GM18505 (cell line): ENCODE measurements at regions not wholly inside any gene's neighbourhood (a gene's known extent, or its start where the extent isn't known, plus 50 kb on each side); places are given as distances from the start of the nearest gene placed in this dataset.

Experiments used
- ATAC-seq: cut with Tn5 transposase; IDR thresholded peaks from one replicate; pipeline ENCODE4 v1.9.1; 2021; ENCODE audit not compliant: unreplicated experiment
- POLR2A ChIP-seq: IDR thresholded peaks from 4 replicates; pipeline ENCODE4 v1.6.1; 2011; ENCODE audit warnings: borderline replicate concordance; ENCODE audit not compliant: insufficient read depth, insufficient read length; ENCODE audit errors: extremely low read depth

DNA sequence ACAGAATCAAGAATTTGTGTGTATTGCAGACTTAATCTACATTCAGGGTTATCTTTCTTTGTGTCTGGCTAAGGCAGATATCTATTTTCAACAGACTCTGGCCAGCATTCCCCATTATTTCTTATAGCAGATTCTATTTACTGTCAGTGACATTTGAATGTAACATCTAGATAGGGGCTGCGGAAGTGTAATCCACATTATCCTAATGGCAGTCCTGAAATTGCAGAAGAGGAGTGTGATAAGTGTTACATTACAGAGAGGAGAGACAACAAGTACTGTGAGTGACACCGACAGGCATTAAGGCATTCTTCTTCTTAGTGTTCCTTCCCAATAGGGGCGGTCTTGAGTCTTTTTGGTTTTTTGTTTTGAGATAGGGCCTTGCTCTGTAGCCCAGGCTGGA lies 598.2 kb upstream of the NXPH2 start:
- TF ChIP-seq POLR2A = no peak

DNA sequence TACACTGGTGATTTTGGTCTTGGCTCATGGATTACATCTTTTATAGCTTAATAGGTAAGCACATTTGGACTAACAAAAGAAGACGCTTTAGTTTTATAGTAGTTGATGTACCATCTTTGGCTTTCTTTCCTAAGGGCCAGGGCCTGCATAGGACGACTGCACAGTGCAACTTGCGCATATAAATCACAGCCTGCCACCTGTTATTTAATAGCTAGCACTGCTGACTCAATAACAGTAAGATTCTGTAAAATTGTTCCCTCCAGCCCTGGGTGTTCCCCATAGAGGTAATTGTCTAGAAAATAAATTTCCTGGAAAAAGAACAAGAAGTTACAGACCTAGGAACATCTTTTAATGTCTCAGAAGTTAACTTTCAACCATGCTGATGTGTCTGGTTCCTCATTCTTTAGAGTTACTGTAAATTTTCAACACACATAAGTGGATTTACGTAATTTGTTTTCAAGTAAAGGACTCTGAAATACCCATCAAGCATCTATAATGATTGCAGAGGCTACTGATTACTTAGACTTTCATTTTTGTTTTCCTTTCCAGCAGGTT lies 594.2 kb upstream of the NXPH2 start:
- no peak for TF ChIP-seq POLR2A
- ATAC-seq = no peak

More for the DNA sequence above, 598.2 kb upstream of the NXPH2 start:
- no peak for ATAC-seq

GRCh38 chr2:139369423-139370409 lies 589.5 kb upstream of the NXPH2 start:
- ATAC-seq = no peak
- no peak for TF ChIP-seq POLR2A

DNA sequence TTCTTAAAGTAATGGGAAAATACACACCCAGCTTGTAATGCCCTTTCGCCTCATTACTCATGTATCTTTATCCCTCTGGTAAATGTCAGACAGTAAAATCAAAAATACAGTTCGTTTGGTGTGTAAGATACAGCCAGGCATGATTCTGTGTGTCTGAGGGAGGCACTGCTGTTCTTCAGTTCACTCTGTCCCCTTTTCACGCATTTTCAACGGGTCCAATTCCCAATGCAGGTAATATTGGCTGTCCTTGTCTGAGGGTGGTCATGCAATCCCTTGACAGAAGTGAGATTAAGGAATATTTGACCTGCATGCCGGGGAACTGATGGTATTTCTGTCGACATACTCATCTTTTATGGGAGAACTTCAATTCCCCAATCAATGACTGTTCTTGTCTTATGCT lies 587.2 kb upstream of the NXPH2 start:
- TF ChIP-seq POLR2A = no peak
- no peak for ATAC-seq

- TF ChIP-seq POLR2A = no peak
- ATAC-seq = no peak
Observed at GRCh38 chr2:139366681-139367080, 586.5 kb upstream of the NXPH2 start.

GRCh38 chr2:139365189-139365588 lies 585.0 kb upstream of the NXPH2 start:
- ATAC-seq = no peak
- TF ChIP-seq POLR2A = no peak

- ATAC-seq = no peak
- no peak for TF ChIP-seq POLR2A
Observed at GRCh38 chr2:139360654-139361053, 580.5 kb upstream of the NXPH2 start.

- no peak for TF ChIP-seq POLR2A
- ATAC-seq = no peak
Observed at GRCh38 chr2:139359818-139360217, 579.6 kb upstream of the NXPH2 start.

GRCh38 chr2:139357972-139358371 lies 577.8 kb upstream of the NXPH2 start:
- no peak for ATAC-seq
- no peak for TF ChIP-seq POLR2A

DNA sequence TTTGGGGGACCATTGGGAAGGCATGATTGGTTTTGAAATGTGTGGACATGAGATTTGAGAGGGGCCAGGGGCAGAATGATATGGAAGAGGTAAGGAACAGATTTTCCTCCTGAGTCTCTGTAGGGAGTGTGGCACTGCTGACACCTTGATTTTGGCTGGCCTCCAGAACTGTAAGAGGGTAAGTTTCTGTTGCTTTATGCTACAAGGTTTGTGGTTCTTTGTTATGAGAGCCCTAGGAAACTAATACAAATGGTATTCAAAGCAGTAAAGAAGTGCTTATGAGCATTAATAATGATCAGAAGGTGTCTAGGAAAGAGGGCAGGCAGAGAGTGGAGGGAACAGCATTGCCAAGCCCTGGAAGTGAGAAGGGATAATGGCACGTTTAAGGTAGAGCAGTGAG lies 574.3 kb upstream of the NXPH2 start:
- no peak for TF ChIP-seq POLR2A
- no peak for ATAC-seq

- TF ChIP-seq POLR2A = no peak
- no peak for ATAC-seq
Observed at GRCh38 chr2:139353874-139354273, 573.7 kb upstream of the NXPH2 start.

- TF ChIP-seq POLR2A = no peak
- no peak for ATAC-seq
Observed at GRCh38 chr2:139317259-139317658, 537.1 kb upstream of the NXPH2 start.

DNA sequence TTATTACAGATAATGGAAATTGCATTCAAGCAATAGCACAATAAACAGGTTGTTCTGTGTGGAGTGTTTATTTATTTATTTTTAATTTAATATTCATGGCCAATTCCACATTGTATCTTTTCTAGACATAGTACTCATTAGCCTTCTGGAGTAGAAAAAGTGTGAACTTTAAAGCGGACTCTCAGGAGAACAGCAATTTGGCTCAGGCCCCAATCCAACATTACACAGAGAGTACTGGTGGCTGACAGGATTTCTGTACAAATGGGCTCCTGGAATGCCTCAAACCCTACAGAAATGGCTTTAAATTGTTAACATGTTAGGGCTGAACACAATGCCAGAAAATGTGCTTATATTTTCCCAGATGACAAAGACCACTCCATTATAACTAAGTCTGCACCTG lies 533.9 kb upstream of the NXPH2 start:
- TF ChIP-seq POLR2A = no peak
- no peak for ATAC-seq

DNA sequence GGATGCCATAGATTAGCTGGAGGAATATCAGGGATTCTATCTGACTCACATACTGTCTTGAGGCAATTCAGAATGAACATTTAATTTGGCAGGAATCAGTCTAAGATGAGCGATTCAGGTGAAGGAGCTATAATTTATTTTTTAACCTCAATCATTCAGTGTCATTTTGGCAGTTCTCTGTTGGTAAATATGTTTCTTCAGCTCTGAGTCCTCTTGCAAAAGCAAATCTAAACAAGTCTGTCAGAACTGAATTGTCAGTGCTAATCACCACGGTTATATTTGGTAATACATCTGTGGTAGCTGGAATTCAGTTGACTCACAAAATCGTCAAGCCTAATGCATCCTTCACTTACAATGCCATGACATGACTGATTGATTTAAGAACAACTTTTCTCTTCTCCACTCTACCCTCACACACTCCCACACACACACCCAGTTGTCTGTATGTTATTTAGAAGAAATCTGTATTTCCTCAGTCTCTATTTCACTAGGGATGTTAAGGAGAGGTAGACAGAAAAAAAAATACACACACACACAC lies 516.6 kb upstream of the NXPH2 start:
- no peak for TF ChIP-seq POLR2A
- ATAC-seq = no peak
